T47D (cell line): ENCODE measurements at regions not wholly inside any gene's neighbourhood (a gene's known extent, or its start where the extent isn't known, plus 50 kb on each side); places are given as distances from the start of the nearest gene placed in this dataset.
"Not testable (repeated sequence)": the region's sequence is repeated elsewhere in the genome, so short reads cannot be mapped to it uniquely, and the experiment has no call there.

Experiments used
- DNase-seq, 2 experiments: peaks; one replicate each; pipeline versions ENCODE4 v3.0.0 to v3.0.0-alpha.2; 2011 to 2012; ENCODE audit warnings: low read depth in 1 of 2, low spot score in 1 of 2
- JUND ChIP-seq: IDR thresholded peaks from 2 replicates; pipeline ENCODE4 v1.6.1; 2012; ENCODE audit warnings: low read depth
- in situ Hi-C: cut with HindIII; loops from 2 replicates; pipeline ENCODE4 v1.10.0; 2016; ENCODE audit warnings: low sequenced_read_pairs, low pct_unique_long_range_greater_than_20kb

- no peak for TF ChIP-seq JUND
- no peak for DNase-seq
- in situ Hi-C loops, result no loop called here
Observed at GRCh38 chr12:105637470-105637869, 307.0 kb downstream of the C12orf75 start.

- no peak for TF ChIP-seq JUND
- no peak for DNase-seq
- in situ Hi-C loops, result no loop called here
Observed at GRCh38 chr12:105640761-105641160, 310.3 kb downstream of the C12orf75 start.

- in situ Hi-C loops, result no loop called here
- DNase-seq, result no peak
- no peak for TF ChIP-seq JUND
Observed at GRCh38 chr12:105641749-105642148, 311.3 kb downstream of the C12orf75 start.

- DNase-seq, result no peak
- no peak for TF ChIP-seq JUND
- in situ Hi-C loops, result no loop called here
Observed at GRCh38 chr12:105644770-105645169, 314.3 kb downstream of the C12orf75 start.

- in situ Hi-C loops, result no loop called here
- TF ChIP-seq JUND, result no peak
Observed at GRCh38 chr12:105654606-105655005, 324.1 kb downstream of the C12orf75 start.

GRCh38 chr12:105658389-105658788 lies 327.9 kb downstream of the C12orf75 start:
- no peak for TF ChIP-seq JUND
- in situ Hi-C loops, result no loop called here
- no peak for DNase-seq

More at GRCh38 chr12:105654606-105655005, 324.1 kb downstream of the C12orf75 start:
- no peak for DNase-seq

GRCh38 chr12:105659355-105660075 lies 329.0 kb downstream of the C12orf75 start:
- in situ Hi-C loops, result no loop called here
- no peak for TF ChIP-seq JUND
- DNase-seq, result no peak

- in situ Hi-C loops, DNase-seq: not testable (repeated sequence)
Observed at GRCh38 chr12:105664765-105665164, 334.3 kb downstream of the C12orf75 start.

- DNase-seq, result no peak
- no peak for TF ChIP-seq JUND
- in situ Hi-C loops, result no loop called here
Observed at GRCh38 chr12:105665366-105665765, 334.9 kb downstream of the C12orf75 start.

GRCh38 chr12:105667973-105668743 lies 337.7 kb downstream of the C12orf75 start:
- in situ Hi-C loops, result no loop called here
- DNase-seq, result no peak
- TF ChIP-seq JUND, result no peak

- in situ Hi-C loops, result no loop called here
- no peak for DNase-seq
- no peak for TF ChIP-seq JUND
Observed at GRCh38 chr12:105670672-105671071, 340.2 kb downstream of the C12orf75 start.

- DNase-seq, result no peak
- in situ Hi-C loops, result no loop called here
- TF ChIP-seq JUND, result no peak
Observed at GRCh38 chr12:105671720-105672119, 341.2 kb downstream of the C12orf75 start.
